ENCODE measurements at regions not wholly inside any gene's neighbourhood (a gene's known extent, or its start where the extent isn't known, plus 50 kb on each side); places are given as distances from the start of the nearest gene placed in this dataset.

DNA sequence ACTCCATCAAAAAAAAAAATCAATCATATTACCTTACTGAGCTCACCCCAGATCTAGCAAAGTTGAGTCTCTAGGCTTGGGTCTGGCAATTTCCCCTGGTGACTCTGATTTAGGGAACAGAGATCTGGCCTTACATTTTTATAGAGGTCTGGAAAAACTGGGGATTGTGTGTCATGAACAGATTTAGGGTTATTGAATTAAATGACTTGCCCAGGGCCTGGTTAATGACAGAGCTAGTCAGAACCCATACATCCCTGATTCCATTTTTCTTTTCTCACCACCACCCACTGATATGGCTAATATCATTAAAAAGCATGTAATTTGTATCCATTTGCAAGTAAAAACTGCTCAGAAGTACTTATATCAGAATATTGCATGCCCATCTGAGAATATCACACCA is 163.4 kb upstream of the OGFRL1 start:
- no peak for DNase-seq

DNA sequence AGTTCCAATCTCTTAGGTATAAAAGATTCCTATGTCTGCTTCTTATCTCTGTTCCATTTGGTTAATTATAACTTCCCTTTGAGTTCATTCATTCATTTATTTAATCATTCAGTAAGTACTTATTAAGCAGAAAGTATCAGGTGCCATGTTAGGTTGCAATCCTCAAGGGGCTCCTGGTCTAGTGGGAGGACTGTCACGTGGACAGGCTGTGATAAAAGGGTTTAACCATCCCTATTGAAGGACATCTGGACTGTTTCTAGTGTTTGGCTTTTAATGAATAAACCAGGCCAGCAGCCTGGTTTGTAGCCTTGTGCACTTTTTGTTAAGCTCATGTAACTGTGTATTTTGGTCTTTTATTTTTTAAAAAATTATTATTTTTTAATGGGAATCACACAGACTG is 162.1 kb upstream of the OGFRL1 start:
- no peak for DNase-seq

GRCh38 chr6:71127374-71127773 is 161.2 kb upstream of the OGFRL1 start:
- no peak for DNase-seq

- no peak for DNase-seq
Observed at GRCh38 chr6:71130277-71130676, 158.3 kb upstream of the OGFRL1 start.

GRCh38 chr6:71134929-71135642 is 153.5 kb upstream of the OGFRL1 start:
- DNase-seq: no peak

DNA sequence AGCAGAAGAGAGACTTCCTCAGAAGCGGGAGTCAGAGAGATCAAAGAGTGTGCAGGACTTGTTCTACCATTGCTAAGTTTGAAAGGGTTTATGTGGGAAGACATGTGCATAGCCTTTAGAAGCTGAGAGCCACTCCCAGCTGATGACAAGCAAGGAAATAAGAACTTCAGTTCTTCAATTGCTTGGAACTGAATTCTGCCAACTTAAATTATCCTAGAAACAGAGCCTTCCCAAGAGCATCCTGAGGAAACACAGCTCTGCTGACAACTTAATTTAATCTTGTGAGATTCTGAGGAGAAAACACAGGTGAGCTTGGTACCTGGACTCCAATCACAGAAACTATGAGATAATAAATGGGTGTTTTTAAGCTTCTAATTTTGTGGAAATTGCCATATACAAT is 150.6 kb upstream of the OGFRL1 start:
- DNase-seq: no peak

DNA sequence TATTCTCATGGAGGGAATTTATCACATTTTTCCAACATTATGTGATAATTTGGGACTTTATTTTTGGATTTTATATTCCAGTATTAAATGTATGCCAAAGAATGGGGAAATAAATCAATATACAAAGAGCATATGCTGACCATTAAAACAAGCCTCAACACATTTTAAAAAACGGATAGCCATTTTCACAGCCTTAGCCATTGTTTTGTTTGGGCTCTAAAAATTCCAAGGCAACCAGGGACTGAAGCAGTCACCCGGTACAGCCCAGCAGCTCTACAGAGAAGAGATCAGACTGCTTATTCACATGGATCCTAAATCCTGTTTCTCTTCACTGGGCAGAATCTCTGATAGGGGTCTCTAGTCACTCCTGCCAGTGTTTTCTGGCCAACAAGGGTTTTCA is 150.2 kb upstream of the OGFRL1 start:
- no peak for DNase-seq

DNA sequence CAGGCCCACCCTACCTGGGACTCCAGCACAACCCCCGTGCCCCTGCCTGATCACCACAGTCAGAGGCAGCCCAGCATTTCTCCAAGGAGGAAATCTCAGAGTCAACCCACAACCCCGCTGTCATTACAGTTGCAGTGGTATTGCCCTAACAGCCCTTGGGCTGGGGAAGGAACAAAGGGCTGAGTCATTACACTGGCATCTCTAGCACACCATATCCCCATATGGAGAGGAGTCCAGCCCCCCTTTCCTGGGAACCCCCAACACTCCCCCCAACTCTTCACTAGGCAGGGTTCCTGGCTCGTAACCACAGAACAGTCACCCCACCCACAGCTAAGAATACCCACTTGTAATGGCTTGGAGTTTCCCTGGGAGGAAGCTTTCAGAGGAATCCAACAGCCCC is 149.4 kb upstream of the OGFRL1 start:
- no peak for DNase-seq

GRCh38 chr6:71153755-71154325 is 134.8 kb upstream of the OGFRL1 start:
- DNase-seq: no peak

DNA sequence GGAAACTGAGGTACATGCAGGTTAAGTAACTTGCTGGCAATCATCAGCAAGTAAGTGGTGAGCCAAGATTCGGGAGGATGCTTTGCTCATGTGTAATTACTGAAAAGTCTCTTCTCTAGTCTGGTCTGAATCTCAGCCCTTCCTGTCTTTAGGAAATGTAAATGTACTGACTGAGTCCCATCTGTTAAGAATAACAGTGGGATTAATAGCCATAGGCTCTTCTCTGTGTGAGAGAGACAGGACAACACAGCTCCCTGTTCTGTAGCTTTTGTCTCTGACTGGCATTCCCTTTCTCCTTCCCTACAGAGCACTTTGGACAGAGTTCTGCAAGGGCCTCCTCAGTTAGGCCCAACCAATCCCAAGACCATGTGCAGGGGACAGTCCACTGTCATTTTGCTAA is 131.3 kb upstream of the OGFRL1 start:
- DNase-seq: no peak

DNA sequence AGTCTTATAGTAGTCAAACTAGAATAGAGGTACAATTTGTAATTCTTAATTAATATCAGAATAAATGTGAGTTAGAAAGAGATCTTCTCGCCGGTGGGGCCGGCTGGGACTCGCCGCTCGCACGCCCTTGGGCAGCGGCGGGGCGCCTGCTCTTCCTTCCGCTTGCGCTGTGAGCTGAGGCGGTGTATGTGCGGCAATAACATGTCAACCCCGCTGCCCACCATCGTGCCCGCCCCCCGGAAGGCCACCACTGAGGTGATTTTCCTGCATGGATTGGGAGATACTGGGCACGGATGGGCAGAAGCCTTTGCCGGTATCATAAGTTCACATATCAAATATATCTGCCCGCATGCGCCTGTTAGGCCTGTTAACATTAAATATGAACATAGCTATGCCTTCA is 123.7 kb upstream of the OGFRL1 start:
- DNase-seq: no peak

DNA sequence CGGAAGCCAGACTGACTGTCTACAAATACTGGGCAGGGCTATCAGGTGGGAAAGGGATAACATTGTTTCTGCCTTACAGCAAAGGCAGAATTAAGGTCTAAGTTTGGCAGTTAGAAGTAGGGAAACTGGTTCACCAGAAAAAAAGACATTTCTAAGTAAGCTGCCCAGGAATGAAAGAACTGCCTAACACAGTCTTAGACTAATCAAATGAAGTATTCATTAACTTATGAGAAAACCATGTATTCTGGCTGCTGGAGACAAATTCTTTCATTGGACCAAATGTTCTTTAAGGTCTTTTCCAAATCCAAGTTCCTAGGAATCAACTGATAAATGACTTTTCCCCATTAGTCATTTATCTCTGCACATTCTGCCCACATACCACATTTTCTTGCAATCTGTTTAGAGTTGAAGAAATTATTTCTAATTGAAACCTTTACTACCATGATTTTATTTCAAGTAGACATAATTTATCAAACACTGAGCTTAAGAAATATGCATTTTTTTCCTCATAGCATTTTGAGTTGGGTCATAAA is 120.3 kb upstream of the OGFRL1 start:
- DNase-seq: no peak

DNA sequence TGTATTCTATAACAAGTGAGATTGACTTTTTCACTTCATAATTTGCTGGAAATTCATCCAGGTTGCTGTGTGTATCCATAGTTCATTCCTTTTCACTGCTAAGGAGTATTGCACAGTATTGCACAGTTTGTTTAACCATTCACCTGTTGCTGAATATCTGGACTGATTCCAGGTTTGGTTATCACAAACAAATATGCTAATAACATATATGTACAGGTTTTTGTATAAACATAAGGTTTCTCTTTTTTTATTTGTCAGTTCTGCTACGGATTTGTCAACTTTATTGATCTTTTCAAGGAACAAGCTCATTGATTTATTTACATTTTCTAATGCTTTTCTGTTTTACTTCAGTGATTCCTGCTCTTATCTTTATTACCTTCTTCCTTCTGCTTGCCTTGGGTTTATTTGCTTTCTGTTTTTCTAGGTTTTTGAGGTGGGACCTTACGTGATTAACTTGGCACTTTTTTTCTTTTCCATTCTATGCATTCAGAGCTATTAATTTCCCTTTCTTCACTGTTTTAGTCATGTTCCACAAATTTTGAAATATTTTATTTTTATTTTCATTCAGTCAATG is 117.0 kb upstream of the OGFRL1 start:
- DNase-seq: no peak

DNA sequence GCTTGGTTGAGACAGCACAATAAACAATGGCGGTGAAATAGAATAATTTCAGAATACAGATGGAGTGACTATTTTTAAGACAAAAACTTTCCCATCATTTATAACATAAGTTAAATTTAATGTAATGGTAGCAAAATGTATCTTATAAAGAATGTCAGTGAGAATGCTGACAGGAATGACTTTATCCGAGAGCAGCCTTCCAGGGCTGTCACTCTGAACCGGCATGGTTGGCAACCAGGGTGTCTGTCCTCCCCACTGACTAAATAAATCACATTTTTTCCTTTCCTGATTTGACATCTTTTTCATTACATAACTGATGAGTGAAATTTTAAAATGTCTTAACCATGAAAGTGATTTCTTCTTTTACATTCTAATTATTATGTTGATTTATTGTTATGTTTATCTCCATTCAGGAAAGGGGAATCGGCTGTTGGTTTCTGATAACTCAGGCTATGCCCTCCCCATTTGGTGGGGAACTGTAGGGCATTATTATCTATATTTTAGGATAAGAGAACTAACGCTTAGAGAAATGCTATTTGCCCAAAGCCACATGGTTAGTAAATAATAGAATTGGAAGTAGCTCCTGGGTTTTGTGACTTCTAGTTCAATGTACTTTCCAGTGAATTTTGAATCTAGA is 109.2 kb upstream of the OGFRL1 start:
- DNase-seq: no peak

- no peak for DNase-seq
Observed at GRCh38 chr6:71181565-71181964, 107.0 kb upstream of the OGFRL1 start.

GRCh38 chr6:71187141-71187540 is 101.5 kb upstream of the OGFRL1 start:
- no peak for DNase-seq

DNA sequence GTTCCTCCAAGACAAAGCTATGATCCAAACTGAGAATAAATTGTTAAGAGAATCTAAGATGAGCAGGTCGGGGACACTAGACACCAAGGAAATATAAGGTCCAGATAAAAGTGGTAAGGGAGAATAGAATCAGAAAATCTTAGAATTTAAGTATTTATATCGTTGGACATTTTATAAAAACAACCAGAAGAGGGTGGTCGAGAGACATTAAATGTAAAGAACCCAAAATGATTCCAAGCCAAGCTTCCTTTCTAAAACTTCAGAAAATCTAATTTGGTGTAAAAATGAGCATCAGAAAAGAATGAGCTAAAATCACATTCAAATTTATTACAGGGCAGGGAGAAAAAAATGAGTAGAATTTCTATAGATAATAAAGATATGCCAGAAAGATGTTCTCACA is 97.8 kb upstream of the OGFRL1 start:
- DNase-seq: no peak

GRCh38 chr6:71194724-71195123 is 93.9 kb upstream of the OGFRL1 start:
- no peak for DNase-seq

GRCh38 chr6:71197267-71197666 is 91.3 kb upstream of the OGFRL1 start:
- no peak for DNase-seq

- DNase-seq: no peak
Observed at GRCh38 chr6:71197780-71198179, 90.8 kb upstream of the OGFRL1 start.

DNA sequence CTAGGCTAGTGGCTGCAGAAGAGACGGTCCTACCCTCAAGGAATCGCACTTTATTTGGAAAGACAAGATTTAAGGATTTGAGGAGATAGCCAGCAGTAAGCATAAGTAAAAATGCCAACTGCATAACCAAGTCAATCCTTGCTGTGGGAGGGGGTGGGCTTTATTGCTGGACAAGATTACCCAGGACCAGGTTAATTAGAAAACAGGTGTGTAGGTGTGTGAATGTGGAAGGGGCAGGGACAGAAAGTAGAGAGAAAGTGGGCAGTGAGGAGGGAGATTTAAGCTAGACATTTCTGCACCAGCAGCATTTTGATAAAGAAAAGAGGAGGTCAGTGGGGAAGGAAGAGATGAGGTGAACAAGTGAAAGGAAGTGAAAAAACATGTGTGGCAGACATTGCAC is 89.7 kb upstream of the OGFRL1 start:
- no peak for DNase-seq

DNA sequence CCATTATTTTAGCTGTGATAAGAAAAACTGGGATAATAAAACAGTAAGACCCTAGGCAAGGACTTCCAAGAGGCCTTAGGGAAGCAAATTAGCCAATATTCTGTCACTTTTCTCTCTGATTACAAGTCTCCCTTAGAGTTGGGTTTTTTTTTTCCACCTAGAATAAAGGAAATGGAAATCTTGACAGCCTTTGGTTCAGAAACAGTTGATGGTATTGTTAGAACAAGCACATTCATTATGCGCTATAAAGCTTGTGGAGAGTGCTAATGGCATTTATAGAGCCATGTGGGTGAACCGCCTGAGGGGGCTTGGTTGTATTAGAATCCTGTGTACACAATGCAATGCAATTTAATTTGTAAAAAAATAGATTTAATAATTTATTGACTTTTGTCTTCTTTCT is 88.9 kb upstream of the OGFRL1 start:
- no peak for DNase-seq

DNA sequence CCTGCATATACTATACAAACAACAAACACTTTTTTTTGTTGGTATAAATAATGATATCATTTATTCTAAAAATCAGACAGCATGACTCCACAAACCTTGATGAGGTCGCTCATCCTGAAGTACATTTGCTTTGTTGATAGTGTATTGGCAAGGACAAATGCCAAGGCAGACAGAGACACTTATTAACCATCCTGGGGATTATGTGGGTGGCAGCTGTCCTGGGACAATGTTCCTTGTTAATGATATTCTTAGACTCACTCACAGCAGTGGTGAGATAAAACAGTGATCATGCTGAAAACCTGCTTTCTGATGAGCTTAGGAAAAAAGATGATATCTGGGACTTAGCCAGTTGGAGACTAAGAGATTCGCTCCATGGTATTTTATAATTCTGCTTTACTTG is 85.4 kb upstream of the OGFRL1 start:
- DNase-seq: no peak

GRCh38 chr6:71204741-71205140 is 83.9 kb upstream of the OGFRL1 start:
- DNase-seq: no peak
